K562 (cell line): ENCODE measurements at regions not wholly inside any gene's neighbourhood (a gene's known extent, or its start where the extent isn't known, plus 50 kb on each side); places are given as distances from the start of the nearest gene placed in this dataset.
"Not testable (repeated sequence)": the region's sequence is repeated elsewhere in the genome, so short reads cannot be mapped to it uniquely, and the experiment has no call there.

Source experiments
- ATAC-seq: fragments of 200-7000 bp; cut with Tn5 transposase; 3 replicates; pipeline ENCODE4 v1.9.1; 2020; ENCODE audit warnings: moderate library complexity
- BruUV-seq: library from RNA; stranded (reverse); fragments of 400-500 nt; replicated peaks from 2 replicates; lab custom pipeline; 2021; lab: Mats Ljungman, UMichigan
- CTCF ChIA-PET: fragments of 300-600 bp; formaldehyde crosslinking; extraction: SDS; loops from one replicate; lab custom pipeline; 2021; ENCODE audit warnings: low intra/inter-chr PET ratio; lab: Yijun Ruan, JAX
- POLR2A ChIA-PET: fragments of 300-600, 350-650 bp; sonication (Branson Sonifier 250); formaldehyde crosslinking; extraction: SDS; loops from one replicate; lab custom pipeline; 2021; ENCODE audit warnings: antibody characterized with exemption, inconsistent platforms; lab: Yijun Ruan, JAX
- DNase-seq, 4 experiments: peaks; one replicate each; pipeline versions ENCODE4 v3.0.0 to v3.0.0-alpha.2; 2011 to 2018; ENCODE audit warnings: low spot score in 3 of 4, mixed read lengths in 3 of 4; ENCODE audit errors: extremely low read depth in 1 of 4
- FAIRE-seq: peaks from 2 replicates; lab custom pipeline; 2011; peaks lifted over from hg19 to GRCh38; lab: Jason Lieb, UNC
- H2AFZ ChIP-seq: 2 replicates; pipeline ENCODE4 v1.6.0; 2011; ENCODE audit warnings: low read depth, low read length, control low read depth, inconsistent platforms
- H3K27ac ChIP-seq: fragments of 200-600 bp; 3 replicates; pipeline ENCODE4 v1.8.0; 2011; ENCODE audit warnings: low read depth, mild to moderate bottlenecking, control low read depth, inconsistent platforms, low read length, moderate library complexity, mixed read lengths; ENCODE audit errors: extremely low read depth
- H3K27me3 ChIP-seq, 2 experiments: fragments of 300-600 bp in 1 of 2; 2 replicates in 1 of 2; 3 replicates in 1 of 2; pipeline versions ENCODE4 v1.6.0 to v1.8.0; 2011; ENCODE audit warnings: inconsistent platforms in 2 of 2, low read length in 2 of 2, mild to moderate bottlenecking in 1 of 2, mixed read lengths in 1 of 2, moderate library complexity in 1 of 2; ENCODE audit not compliant: control insufficient read depth in 2 of 2, insufficient read depth in 2 of 2
- H3K36me3 ChIP-seq: fragments of 300-600 bp; 3 replicates; pipeline ENCODE4 v1.8.0; 2011; ENCODE audit warnings: mild to moderate bottlenecking, low read length, inconsistent platforms; ENCODE audit not compliant: control insufficient read depth, insufficient read depth
- H3K4me1 ChIP-seq, 2 experiments: fragments of 200-600 bp in 1 of 2; replicated peaks in 1 of 2; 2 replicates in 1 of 2; 3 replicates in 1 of 2; pipeline versions ENCODE4 v1.5.1 to v1.8.0; 2011; ENCODE audit warnings: inconsistent platforms in 2 of 2, low read length in 2 of 2, mild to moderate bottlenecking in 1 of 2, mixed read lengths in 1 of 2, moderate library complexity in 1 of 2; ENCODE audit not compliant: control insufficient read depth in 2 of 2, insufficient read depth in 2 of 2
- H3K4me2 ChIP-seq: 2 replicates; pipeline ENCODE4 v1.6.1; 2011; ENCODE audit warnings: low read length, control low read depth, inconsistent platforms, mixed read lengths; ENCODE audit not compliant: insufficient read depth
- H3K4me3 ChIP-seq: fragments of 200-600 bp; sonication (generic), shearing (Covaris generic); 2 replicates; pipeline ENCODE4 v1.5.1; 2016; ENCODE audit warnings: control low read depth, inconsistent platforms
- H3K79me2 ChIP-seq: fragments of 200-600 bp; 3 replicates; pipeline ENCODE4 v1.8.0; 2011; ENCODE audit warnings: low read length, inconsistent platforms; ENCODE audit not compliant: control insufficient read depth, insufficient read depth
- H3K9ac ChIP-seq, 2 experiments: 2 replicates each; pipeline versions ENCODE4 v1.6.0 to v1.6.1; 2011; ENCODE audit warnings: low read depth in 2 of 2, low read length in 2 of 2, control low read depth in 1 of 2, inconsistent platforms in 1 of 2, mild to moderate bottlenecking in 1 of 2, mixed read lengths in 1 of 2; ENCODE audit not compliant: insufficient read depth in 1 of 2
- H3K9me1 ChIP-seq: one replicate; pipeline ENCODE4 v1.6.0; 2011; ENCODE audit warnings: inconsistent platforms, mild to moderate bottlenecking, low read length, moderate library complexity; ENCODE audit not compliant: control insufficient read depth, insufficient read depth
- H3K9me3 ChIP-seq: replicated peaks from 2 replicates; pipeline ENCODE4 v1.5.1; 2011; ENCODE audit warnings: low read depth, low read length, inconsistent platforms; ENCODE audit not compliant: control insufficient read depth, insufficient read depth
- H4K20me1 ChIP-seq: replicated peaks from 2 replicates; pipeline ENCODE4 v1.6.1; 2011; ENCODE audit warnings: low read length, inconsistent platforms, mixed read lengths; ENCODE audit not compliant: control insufficient read depth, insufficient read depth
- BCLAF1 ChIP-seq, 2 experiments: fragments of 450-650 bp in 1 of 2; IDR thresholded peaks; 2 replicates each; pipeline ENCODE4 v1.6.1; 2011 to 2017; ENCODE audit warnings: low read depth in 2 of 2, antibody characterized with exemption in 1 of 2, borderline replicate concordance in 1 of 2, low read length in 1 of 2, mild to moderate bottlenecking in 1 of 2, mixed read lengths in 1 of 2; ENCODE audit not compliant: control insufficient read depth in 1 of 2
- FOS ChIP-seq: IDR thresholded peaks from 3 replicates; pipeline ENCODE4 v1.6.1; 2011; ENCODE audit not compliant: insufficient read length; ENCODE audit errors: extremely low read depth
- HNRNPUL1 ChIP-seq: fragments of 200-400 bp; formaldehyde crosslinking; IDR thresholded peaks from 2 replicates; pipeline ENCODE4 v1.6.1; 2017; ENCODE audit warnings: low read length
- WGBS: fragments of 100-300 bp; shearing (Covaris generic); methylation state at CpG from one replicate; pipeline ENCODE4 v1.1.6; 2016; ENCODE audit warnings: low coverage, mixed read lengths; ENCODE audit not compliant: insufficient coverage; ENCODE audit errors: missing lambda C conversion rate; 5-methylcytosine and 5-hydroxymethylcytosine counted together
- in situ Hi-C: fragments of 300-500 bp; cut with MboI; formaldehyde crosslinking; loops from 4 replicates; pipeline ENCODE4 v1.15.0; 2018; ENCODE audit warnings: inconsistent platforms, mixed read lengths
- intact Hi-C: fragments of 100-400 bp; cut with micrococcal nuclease; formaldehyde crosslinking; loops from 2 replicates; pipeline ENCODE4 v1.14.2; 2022
- TF ChIP-seq, protein P1 (sequence below): fragments of 450-650 bp; IDR thresholded peaks from one replicate; pipeline ENCODE4 v1.6.1; 2018; ENCODE audit warnings: mild to moderate bottlenecking, moderate library complexity; ENCODE audit not compliant: partially characterized antibody

DNA sequence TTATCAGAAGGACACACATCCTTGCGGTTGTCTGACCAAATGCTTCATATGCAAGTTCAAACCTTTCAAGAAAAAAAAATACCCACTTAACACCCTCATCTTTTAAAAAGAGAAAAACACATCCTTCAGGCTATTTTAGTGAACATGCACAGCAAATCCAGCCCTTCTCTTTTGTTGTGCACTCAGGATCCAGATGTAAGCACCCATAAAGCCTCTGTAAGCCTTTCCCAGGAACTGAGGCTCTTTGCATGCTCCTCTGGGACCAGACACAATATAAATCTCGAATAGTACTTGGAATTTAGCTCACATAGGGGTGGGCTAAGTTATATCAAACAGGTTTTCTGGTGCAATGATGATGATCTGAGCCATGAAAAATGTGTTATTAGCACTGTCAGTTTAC lies 308.8 kb upstream of the FAM98A start (continued):
- TF ChIP-seq BCLAF1 (IDR thresholded peaks at IDR 0.05; ENCODE audit: borderline replicate concordance in 1 of 2, control insufficient read depth in 1 of 2, low read depth in 2 of 2, low read length in 1 of 2) (no peak), HNRNPUL1 (no peak), FOS (no peak)
- TF ChIP-seq, protein P1, sequence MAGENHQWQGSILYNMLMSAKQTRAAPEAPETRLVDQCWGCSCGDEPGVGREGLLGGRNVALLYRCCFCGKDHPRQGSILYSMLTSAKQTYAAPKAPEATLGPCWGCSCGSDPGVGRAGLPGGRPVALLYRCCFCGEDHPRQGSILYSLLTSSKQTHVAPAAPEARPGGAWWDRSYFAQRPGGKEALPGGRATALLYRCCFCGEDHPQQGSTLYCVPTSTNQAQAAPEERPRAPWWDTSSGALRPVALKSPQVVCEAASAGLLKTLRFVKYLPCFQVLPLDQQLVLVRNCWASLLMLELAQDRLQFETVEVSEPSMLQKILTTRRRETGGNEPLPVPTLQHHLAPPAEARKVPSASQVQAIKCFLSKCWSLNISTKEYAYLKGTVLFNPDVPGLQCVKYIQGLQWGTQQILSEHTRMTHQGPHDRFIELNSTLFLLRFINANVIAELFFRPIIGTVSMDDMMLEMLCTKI: no peak

DNA sequence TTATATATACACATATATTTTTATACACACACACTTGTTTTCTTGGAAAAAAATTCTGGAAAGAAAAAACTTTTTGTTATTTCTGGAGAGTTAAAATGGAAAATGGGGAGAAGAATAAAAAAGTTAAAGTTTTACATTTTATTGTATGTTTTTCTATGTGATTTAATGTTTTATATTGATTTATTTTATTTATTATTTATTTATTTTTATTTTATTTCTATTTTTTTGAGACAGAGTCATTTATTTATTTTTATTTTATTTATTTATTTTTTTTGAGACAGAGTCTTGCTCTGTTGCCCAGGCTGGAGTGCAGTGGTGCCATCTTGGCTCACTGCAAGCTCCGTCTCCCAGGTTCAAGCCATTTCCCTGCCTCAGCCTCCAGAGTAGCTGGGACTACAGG lies 307.0 kb upstream of the FAM98A start:
- CTCF ChIA-PET, H3K79me2 ChIP-seq, H2AFZ ChIP-seq, H3K9me3 ChIP-seq, H3K4me3 ChIP-seq, DNase-seq, POLR2A ChIA-PET, H3K9me1 ChIP-seq, H3K9ac ChIP-seq, H3K27me3 ChIP-seq, BruUV-seq, H3K27ac ChIP-seq, in situ Hi-C loops, ATAC-seq, FAIRE-seq, H4K20me1 ChIP-seq, H3K4me1 ChIP-seq, H3K4me2 ChIP-seq, intact Hi-C loops, H3K36me3 ChIP-seq: not testable (repeated sequence)
- 9% methylated on average over 1 of the region's 1 CpG for WGBS
